DND-41 (cell line): ENCODE measurements at regions not wholly inside any gene's neighbourhood (a gene's known extent, or its start where the extent isn't known, plus 50 kb on each side); places are given as distances from the start of the nearest gene placed in this dataset.

Experiments
- ATAC-seq: fragments of 200-7000 bp; cut with Tn5 transposase; 3 replicates; pipeline ENCODE4 v1.9.1; 2021; ENCODE audit warnings: low read depth; ENCODE audit not compliant: insufficient read depth
- DNase-seq: peaks from one replicate; pipeline ENCODE4 v3.0.0-alpha.2; 2020
- H2AFZ ChIP-seq: 2 replicates; pipeline ENCODE4 v1.6.0; 2012; ENCODE audit warnings: low read depth, low read length
- H3K27ac ChIP-seq: 2 replicates; pipeline ENCODE4 v1.5.1; 2012; ENCODE audit warnings: low read length, inconsistent platforms
- H3K27me3 ChIP-seq: fragments of 200-600 bp; sonication (generic); 2 replicates; pipeline ENCODE4 v1.6.0; 2012; ENCODE audit warnings: low read length, mild to moderate bottlenecking, inconsistent platforms; ENCODE audit not compliant: insufficient read depth, poor library complexity
- H3K36me3 ChIP-seq: 2 replicates; pipeline ENCODE4 v1.5.1; 2012; ENCODE audit warnings: low read length, inconsistent platforms; ENCODE audit not compliant: insufficient read depth
- H3K4me1 ChIP-seq: 2 replicates; pipeline ENCODE4 v1.5.1; 2012; ENCODE audit warnings: mild to moderate bottlenecking, low read length; ENCODE audit not compliant: insufficient read depth
- H3K4me2 ChIP-seq: 2 replicates; pipeline ENCODE4 v1.6.0; 2012; ENCODE audit warnings: mild to moderate bottlenecking, moderate library complexity, low read length, inconsistent platforms; ENCODE audit not compliant: insufficient read depth
- H3K4me3 ChIP-seq, 2 experiments: fragments of 200-600 bp in 1 of 2; shearing (Covaris generic) in 1 of 2; 2 replicates each; pipeline ENCODE4 v1.5.1; 2012 to 2016; ENCODE audit warnings: inconsistent platforms in 2 of 2, low read length in 2 of 2, mild to moderate bottlenecking in 2 of 2, low read depth in 1 of 2, moderate library complexity in 1 of 2
- H3K79me2 ChIP-seq: 2 replicates; pipeline ENCODE4 v1.6.0; 2012; ENCODE audit warnings: low read length, inconsistent platforms; ENCODE audit not compliant: insufficient read depth
- H3K9ac ChIP-seq: 2 replicates; pipeline ENCODE4 v1.6.0; 2012; ENCODE audit warnings: low read depth, mild to moderate bottlenecking, inconsistent platforms, low read length, moderate library complexity
- H3K9me3 ChIP-seq: 2 replicates; pipeline ENCODE4 v1.5.1; 2012; ENCODE audit warnings: low read length, moderate library complexity, mild to moderate bottlenecking, inconsistent platforms; ENCODE audit not compliant: insufficient read depth, severe bottlenecking
- H4K20me1 ChIP-seq: 2 replicates; pipeline ENCODE4 v1.6.0; 2012; ENCODE audit warnings: low read length; ENCODE audit not compliant: insufficient read depth
- EZH2 ChIP-seq: IDR thresholded peaks from 3 replicates; pipeline ENCODE4 v1.6.1; 2012; ENCODE audit warnings: borderline replicate concordance, low read depth, mild to moderate bottlenecking, moderate library complexity, low read length, inconsistent platforms; ENCODE audit not compliant: severe bottlenecking
- TF ChIP-seq, protein P1 (sequence below): IDR thresholded peaks from 2 replicates; pipeline ENCODE4 v1.5.1; 2012; ENCODE audit warnings: borderline replicate concordance, low read length, moderate library complexity, mild to moderate bottlenecking; ENCODE audit not compliant: poor library complexity, severe bottlenecking; ENCODE audit errors: extremely low read depth

GRCh38 chr2:35081001-35081621, 1274.5 kb upstream of the CRIM1 start:
- TF ChIP-seq, protein P1, sequence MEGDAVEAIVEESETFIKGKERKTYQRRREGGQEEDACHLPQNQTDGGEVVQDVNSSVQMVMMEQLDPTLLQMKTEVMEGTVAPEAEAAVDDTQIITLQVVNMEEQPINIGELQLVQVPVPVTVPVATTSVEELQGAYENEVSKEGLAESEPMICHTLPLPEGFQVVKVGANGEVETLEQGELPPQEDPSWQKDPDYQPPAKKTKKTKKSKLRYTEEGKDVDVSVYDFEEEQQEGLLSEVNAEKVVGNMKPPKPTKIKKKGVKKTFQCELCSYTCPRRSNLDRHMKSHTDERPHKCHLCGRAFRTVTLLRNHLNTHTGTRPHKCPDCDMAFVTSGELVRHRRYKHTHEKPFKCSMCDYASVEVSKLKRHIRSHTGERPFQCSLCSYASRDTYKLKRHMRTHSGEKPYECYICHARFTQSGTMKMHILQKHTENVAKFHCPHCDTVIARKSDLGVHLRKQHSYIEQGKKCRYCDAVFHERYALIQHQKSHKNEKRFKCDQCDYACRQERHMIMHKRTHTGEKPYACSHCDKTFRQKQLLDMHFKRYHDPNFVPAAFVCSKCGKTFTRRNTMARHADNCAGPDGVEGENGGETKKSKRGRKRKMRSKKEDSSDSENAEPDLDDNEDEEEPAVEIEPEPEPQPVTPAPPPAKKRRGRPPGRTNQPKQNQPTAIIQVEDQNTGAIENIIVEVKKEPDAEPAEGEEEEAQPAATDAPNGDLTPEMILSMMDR: no peak
- no peak for TF ChIP-seq EZH2
- no peaks in the 10 kb centered on the region for H3K4me1 ChIP-seq
- no peak for ATAC-seq
- H3K4me2 ChIP-seq: no peak overlapping the region
- no peak overlapping the region for H3K4me3 ChIP-seq
- no peaks in the 10 kb centered on the region for H3K36me3 ChIP-seq
- no peak for DNase-seq
- H3K79me2 ChIP-seq: no peaks in the 10 kb centered on the region
- no peak overlapping the region for H3K9ac ChIP-seq
- no peaks in the 10 kb centered on the region for H3K27me3 ChIP-seq
- no peaks in the 10 kb centered on the region for H3K9me3 ChIP-seq
- H3K27ac ChIP-seq: no peak overlapping the region
- H2AFZ ChIP-seq: no peak overlapping the region
- H4K20me1 ChIP-seq: no peaks in the 10 kb centered on the region

DNA sequence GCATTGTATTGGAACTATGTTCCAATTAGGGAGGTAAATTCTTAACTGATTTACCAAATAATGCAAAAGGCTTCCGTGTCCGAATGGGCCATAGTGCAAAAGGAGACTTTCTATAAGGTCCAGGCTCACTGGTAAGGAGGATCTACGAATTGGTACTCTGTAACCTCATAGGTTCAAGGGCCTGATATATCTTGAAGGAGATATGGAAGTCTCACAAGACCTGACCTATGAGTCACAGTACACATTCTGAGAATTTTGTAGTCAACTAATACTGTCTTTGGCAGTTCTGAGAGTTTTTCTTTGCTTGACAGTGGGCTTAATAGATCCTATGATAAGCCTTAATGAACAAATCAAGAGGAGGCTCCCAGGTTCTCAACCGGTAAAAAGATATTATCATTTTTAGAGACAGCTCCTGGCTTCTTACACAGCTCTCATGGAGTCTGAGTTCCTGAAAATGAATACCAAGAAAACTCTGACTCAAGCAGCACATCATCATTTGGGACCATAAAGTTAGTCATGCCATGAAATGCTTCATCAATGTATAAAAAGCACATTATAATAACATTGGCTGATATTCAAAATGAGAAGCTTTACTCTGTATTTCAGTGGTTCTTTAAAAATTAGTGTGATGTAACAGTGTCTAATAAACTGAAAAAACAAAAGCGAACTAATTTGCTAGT, 1275.2 kb upstream of the CRIM1 start:
- no peak for TF ChIP-seq EZH2
- TF ChIP-seq, protein P1: no peak
- Histone ChIP-seq H3K27ac (no peak overlapping the region), H3K4me3 (no peak overlapping the region), H3K27me3 (no peaks in the 10 kb centered on the region), H3K79me2 (no peaks in the 10 kb centered on the region), H2AFZ (no peak overlapping the region), H3K4me2 (no peak overlapping the region), H3K4me1 (no peaks in the 10 kb centered on the region), H3K36me3 (no peaks in the 10 kb centered on the region), H3K9ac (no peak overlapping the region), H3K9me3 (no peaks in the 10 kb centered on the region), H4K20me1 (no peaks in the 10 kb centered on the region)
- no peak for ATAC-seq
- no peak for DNase-seq

DNA sequence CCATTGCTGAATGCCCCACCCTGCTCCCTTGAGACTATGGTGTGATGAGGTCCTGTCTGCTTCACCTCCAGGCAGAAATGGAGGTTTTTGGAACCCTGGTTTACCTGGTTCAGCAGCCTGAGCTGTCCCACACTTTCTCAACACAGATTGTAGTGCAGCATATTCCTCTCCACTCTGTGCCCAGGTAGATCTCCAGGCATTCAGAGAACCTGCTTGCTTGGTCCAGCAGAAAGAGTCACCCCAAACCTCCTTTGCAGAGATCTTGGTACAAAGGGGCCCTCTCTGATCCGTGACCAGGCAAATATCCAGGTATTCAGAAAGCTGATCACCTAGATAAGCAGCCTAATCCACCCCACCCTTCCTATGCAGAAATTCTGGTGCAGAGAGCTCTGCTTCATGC, 1288.2 kb upstream of the CRIM1 start:
- Histone ChIP-seq H2AFZ (no peak overlapping the region), H3K79me2 (no peaks in the 10 kb centered on the region), H3K27ac (no peak overlapping the region), H3K4me2 (no peak overlapping the region), H4K20me1 (no peaks in the 10 kb centered on the region), H3K4me1 (no peaks in the 10 kb centered on the region), H3K9me3 (no peaks in the 10 kb centered on the region), H3K27me3 (no peaks in the 10 kb centered on the region), H3K36me3 (no peaks in the 10 kb centered on the region), H3K4me3 (no peak overlapping the region), H3K9ac (no peak overlapping the region)
- DNase-seq (no peak), ATAC-seq (no peak)
- TF ChIP-seq, protein P1: no peak
- no peak for TF ChIP-seq EZH2
